HuH-7 (cell line): ENCODE measurements at regions not wholly inside any gene's neighbourhood (a gene's known extent, or its start where the extent isn't known, plus 50 kb on each side); places are given as distances from the start of the nearest gene placed in this dataset.

Experiments
- DNase-seq: peaks from one replicate; pipeline ENCODE4 v3.0.0; 2011; ENCODE audit warnings: low spot score

DNA sequence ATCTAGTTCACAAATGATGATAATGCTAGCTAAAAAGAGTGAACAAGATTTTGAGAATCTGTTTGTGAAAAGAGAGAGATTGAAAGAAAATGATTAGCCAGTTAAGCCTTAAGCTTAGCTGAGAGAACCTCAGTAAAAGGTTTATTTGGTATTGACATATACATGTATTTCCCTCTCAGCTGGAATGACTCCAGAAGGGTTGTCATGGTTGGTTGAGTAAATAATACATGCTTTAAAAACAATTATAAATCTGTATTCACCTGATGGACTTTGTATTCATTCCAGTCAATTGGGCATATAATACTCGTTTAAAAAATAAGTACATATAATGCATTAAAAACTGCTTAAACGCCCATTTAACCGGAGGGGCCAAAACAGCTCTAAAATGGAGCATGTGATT, 181.4 kb downstream of the GRB14 start:
- DNase-seq: no peak

DNA sequence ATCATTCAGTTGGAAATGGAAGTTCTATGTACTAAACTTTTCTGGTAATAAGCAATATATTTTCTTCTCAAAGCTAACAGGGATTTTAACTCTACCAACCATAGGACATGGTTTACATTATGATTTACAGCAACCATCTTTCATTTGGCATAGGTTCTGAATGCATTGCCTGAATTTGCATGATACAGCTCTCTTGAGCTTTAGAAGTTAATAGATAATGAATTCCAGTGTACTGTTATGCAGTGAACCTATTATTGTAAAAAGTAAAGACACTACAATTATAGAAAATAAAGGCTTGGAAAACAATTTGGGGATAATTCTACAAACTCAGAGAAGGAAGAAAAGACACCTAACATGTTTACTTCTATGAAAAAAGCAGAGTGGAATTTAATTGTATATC, 182.0 kb downstream of the GRB14 start:
- DNase-seq: no peak

GRCh38 chr2:164438490-164439205, 182.6 kb downstream of the GRB14 start:
- no peak for DNase-seq

DNA sequence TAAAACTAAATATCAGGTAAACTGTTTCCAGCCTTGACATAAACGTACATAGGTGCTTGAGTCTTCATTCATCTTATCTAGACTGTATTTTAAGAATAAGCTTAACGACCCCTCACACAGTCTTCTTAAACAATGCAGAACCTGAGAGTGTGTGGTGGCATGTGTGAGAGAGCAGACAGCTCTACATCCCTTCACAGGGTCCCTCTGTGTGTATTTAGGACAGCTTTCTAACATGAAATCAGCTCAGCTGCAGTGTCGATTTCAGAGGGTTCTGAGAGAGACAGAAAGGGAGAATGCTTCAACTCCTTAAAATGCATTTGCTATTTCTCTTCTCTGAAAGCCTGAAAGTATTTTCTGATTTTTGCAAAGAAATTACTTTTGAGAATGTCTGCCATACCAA, 185.2 kb downstream of the GRB14 start:
- DNase-seq: no peak

DNA sequence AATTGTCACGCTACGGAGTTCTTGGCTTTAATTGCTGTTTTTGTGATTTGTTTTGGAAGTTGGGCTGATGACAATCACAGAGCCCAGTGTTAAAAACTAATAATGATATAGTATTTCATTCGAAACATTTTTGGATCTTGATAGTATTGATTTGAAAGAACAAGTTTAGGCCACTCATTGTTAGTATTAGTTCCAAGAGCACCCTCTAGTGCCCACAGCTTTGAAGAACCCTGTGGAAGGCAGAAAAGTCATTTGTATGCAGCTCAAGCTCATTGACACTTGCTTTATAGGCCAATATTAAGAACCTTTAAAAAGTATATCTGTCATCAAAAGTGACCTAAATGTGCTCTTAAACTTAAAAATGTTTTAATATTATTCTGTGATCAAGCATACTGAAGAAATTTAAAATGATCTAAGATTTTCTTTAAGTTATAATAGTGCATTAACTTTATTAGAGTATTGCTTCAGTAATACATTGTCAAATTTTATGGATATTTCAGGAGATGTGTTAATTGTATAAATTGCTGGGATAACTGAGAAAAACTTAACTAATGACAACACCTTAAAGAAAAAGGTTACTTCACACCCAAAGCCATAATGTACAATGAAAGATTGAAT, 191.0 kb downstream of the GRB14 start:
- DNase-seq: peak; percentile 6

GRCh38 chr2:164429354-164429753, 191.9 kb downstream of the GRB14 start:
- DNase-seq: no peak

DNA sequence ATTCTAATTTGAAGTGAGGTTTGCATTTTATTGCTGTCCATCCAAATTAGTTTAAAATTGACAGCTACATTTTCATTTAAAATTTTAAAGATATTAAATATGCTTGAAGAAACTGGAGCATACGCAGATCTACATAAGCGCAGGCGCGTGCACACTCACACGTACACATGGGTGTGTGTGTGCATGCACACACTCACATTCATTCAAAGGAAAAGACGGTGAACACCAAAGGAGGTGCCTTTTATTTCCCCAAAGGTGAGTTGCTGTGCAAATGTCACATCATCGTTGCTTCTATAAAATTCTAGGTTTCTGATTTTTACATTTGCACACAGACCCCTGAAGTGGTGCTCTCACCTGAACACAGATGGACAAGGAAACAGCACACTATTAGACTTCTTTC, 194.2 kb downstream of the GRB14 start:
- no peak for DNase-seq

DNA sequence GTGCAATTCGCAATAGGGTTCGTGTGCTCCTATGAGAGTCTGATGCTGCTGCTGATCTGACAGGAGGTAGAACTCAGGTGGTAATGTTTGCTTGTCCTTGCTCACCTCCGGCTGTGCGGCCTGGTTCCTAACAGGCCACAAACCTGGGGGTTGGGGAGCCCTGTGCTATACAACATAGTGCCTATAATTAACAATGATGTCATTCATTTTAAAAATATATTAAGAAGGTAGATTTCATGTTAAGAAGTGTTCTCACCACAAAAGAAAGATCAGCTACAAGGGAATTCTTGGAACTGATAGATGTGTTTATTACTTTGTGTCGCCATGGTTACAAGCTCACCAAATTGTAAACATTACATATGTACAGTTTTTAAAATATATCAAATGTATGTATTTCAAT, 200.5 kb downstream of the GRB14 start:
- DNase-seq: no peak

- no peak for DNase-seq
These were observed 208.5 kb downstream of the GRB14 start for GRCh38 chr2:164412831-164413230.

- DNase-seq: no peak
These were observed 231.9 kb downstream of the GRB14 start for GRCh38 chr2:164389411-164389810.

- DNase-seq: no peak
These were observed 232.8 kb downstream of the GRB14 start for GRCh38 chr2:164388511-164388910.

DNA sequence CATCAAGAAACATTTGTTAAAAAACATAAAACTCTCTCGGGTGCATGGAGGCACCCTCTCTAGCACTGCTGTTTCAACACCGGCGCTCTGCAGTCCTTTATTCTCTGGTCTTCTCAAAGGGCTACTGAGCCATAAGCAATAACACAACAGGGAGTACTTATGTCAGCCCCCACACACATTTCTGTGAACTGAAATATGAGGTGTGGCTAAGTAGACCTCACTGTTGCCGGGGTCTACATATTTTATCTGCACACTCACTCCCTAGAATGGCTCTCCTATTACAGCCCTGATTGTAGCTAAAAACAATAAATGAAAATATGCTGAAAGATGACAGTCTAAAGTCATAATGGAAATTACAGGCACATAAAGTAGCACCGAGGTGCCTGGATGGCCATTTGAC, 235.1 kb downstream of the GRB14 start:
- DNase-seq: no peak

GRCh38 chr2:164384434-164384833, 236.8 kb downstream of the GRB14 start:
- DNase-seq: no peak

- DNase-seq: no peak
These were observed 249.4 kb downstream of the GRB14 start for GRCh38 chr2:164371916-164372315.

GRCh38 chr2:164369366-164369765, 251.9 kb downstream of the GRB14 start:
- no peak for DNase-seq

DNA sequence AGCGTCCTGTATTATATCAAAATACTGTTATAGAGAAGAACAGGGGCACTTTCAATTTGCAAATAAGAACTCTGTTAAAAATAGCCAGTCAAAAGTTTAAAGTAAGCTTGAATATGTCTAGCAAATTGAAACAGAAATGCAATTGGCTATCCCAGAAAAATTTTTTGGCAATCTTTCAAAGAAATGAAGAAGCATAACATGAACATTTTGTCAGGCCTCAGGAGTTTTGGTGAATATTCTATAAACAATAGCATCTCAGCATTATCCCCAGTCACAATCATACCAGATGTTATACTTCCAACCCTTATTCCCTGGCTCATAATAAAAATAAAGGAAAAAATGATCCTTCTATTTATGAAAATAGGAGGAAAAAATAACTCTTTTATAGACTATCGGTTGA, 252.4 kb downstream of the GRB14 start:
- no peak for DNase-seq

GRCh38 chr2:164363646-164364045, 257.6 kb downstream of the GRB14 start:
- DNase-seq: no peak

- DNase-seq: no peak
These were observed 269.7 kb downstream of the GRB14 start for GRCh38 chr2:164351536-164351935.

GRCh38 chr2:164335947-164336346, 285.3 kb downstream of the GRB14 start:
- DNase-seq: no peak

DNA sequence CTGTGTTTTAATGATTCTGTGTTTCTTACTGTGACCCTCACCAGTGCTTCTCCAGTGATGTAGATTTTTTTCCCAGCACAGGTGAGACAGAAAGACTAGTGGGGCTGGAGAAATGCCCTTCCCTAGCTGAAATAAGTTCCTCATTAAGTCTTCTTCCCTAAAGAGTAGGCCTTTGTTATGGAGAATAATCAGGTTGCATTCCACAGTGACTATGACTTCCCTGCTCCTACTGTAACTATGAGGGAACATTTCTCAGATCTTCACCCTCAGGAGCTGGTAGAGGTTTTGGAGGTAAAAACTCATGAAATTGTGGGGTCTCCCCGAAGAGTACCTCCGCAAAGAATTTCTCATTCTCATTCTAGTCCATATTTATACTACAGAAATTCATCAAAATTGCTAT, 286.2 kb downstream of the GRB14 start:
- DNase-seq: no peak

DNA sequence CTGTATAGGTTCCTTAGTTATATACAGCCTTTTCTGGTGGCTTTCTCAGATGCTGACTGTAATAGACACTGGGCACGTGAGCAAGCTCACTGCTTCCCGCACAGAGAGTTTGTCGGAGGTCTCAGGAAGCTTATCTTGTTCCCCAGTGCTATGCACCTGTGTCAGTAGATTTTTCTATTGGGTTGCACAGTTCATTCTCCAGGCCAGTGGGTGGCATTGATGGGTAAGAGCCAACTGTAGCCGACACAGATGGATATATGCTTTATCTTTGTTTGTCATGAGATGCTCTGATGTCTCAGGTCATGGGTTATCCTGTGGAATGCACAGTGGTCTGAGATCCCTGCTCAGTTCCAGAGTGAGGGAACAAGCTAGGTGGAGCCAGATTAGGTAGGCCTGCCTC, 293.0 kb downstream of the GRB14 start:
- DNase-seq: no peak

DNA sequence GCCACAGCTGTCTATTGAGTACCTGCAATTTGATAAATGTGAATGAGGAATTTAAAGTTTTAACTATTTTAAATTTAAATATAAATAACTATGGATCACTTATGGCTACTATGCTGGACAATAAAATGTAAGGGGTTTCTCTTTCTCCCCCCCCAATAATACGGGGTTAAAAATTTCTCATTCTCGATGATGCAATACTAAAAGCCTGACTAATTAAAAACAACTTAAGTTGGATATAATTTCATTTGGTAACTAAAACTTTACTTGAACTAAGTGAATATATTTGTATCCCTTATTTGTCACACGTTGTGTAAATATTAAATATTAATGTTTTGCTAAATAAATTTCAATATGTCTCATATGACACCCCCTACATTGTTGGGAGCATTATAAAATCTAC, 297.3 kb downstream of the GRB14 start:
- DNase-seq: no peak

- no peak for DNase-seq
These were observed 307.1 kb downstream of the GRB14 start for GRCh38 chr2:164314148-164314547.

- no peak for DNase-seq
These were observed 314.4 kb downstream of the GRB14 start for GRCh38 chr2:164306872-164307271.
